ENCODE measurements at regions not wholly inside any gene's neighbourhood (a gene's known extent, or its start where the extent isn't known, plus 50 kb on each side); places are given as distances from the start of the nearest gene placed in this dataset.

DNA sequence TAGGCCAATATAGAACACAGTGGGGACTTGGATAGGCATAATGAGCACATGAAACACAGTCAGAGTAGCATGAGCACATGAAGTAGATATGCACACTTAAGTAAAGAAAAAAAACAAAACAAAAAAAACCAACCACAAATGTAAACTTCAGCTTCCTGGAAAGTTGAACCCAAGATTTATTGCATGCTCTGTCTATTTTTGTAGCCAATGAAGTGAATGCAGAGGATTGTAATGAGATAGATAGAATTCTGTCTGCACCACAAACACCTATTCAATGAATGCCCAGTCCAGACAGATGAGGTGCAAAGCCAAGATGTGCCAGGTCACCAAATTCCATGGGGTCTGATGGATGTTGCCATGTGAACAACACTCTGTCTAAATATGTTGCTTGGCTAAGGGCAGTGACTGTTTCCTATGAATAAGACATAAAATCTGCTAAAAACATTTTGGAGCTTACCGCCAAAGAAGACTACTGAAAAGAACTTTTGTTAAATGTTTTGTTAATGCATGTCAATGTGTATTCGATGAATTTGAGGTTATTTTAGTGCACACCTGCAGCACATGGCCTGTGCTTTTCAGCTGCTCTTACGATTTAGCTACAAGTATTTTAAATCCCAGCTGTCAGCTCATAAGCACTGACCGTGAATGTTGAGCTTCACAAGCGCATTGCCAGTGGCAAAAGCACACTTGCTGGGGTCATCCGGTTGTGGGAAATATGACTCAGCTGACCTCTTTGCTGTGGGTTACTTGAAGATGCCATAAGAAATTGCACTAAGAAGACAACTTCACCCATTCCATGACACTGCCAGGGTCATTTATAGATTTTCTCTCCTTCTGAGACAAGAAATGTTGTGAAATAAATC lies 374.8 kb upstream of the GNPDA2 start:
- intact Hi-C loops (cut with DNase I), result no loop called here
- Histone ChIP-seq H3K27me3 (no peaks in the 10 kb centered on the region), H3K36me3 (no peaks in the 10 kb centered on the region), H3K4me1 (no peaks in the 10 kb centered on the region), H3K4me3 (no peak overlapping the region), H3K9me3 (no peaks in the 10 kb centered on the region), H3K27ac (no peak overlapping the region)
- no peak for TF ChIP-seq POLR2A (IDR thresholded peaks at IDR 0.05)
- WGBS (ENCODE audit: insufficient coverage, low coverage, low lambda C conversion rate, missing lambda C conversion rate), result 71% methylated on average over 6 of the region's 6 CpGs
- ATAC-seq (no peak), DNase-seq (no peak)

DNA sequence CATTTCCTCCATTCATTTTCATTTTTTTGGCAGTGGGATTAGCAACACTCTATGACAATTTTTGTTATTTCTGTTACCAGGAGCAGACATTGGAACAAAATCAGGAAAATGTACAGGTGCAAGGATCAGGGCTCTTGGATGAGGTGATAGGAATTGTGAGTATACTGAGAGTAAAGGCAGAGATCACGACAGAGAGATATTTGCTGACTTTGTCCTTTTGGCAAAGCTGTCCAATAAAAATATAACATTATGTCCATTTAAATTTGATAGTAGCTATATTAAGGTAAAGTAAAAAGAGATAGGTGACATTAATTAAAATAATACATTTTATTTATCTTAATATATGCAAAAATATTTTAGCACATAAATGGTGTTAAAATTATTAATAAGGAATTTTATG lies 373.1 kb upstream of the GNPDA2 start:
- TF ChIP-seq, protein P1, sequence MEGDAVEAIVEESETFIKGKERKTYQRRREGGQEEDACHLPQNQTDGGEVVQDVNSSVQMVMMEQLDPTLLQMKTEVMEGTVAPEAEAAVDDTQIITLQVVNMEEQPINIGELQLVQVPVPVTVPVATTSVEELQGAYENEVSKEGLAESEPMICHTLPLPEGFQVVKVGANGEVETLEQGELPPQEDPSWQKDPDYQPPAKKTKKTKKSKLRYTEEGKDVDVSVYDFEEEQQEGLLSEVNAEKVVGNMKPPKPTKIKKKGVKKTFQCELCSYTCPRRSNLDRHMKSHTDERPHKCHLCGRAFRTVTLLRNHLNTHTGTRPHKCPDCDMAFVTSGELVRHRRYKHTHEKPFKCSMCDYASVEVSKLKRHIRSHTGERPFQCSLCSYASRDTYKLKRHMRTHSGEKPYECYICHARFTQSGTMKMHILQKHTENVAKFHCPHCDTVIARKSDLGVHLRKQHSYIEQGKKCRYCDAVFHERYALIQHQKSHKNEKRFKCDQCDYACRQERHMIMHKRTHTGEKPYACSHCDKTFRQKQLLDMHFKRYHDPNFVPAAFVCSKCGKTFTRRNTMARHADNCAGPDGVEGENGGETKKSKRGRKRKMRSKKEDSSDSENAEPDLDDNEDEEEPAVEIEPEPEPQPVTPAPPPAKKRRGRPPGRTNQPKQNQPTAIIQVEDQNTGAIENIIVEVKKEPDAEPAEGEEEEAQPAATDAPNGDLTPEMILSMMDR (IDR thresholded peaks at IDR 0.05), result no peak
- TF ChIP-seq POLR2A (IDR thresholded peaks at IDR 0.05), result no peak
- DNase-seq, result no peak
- WGBS (ENCODE audit: insufficient coverage, low coverage, low lambda C conversion rate, missing lambda C conversion rate), result 76% methylated on average over 1 of the region's 1 CpG

DNA sequence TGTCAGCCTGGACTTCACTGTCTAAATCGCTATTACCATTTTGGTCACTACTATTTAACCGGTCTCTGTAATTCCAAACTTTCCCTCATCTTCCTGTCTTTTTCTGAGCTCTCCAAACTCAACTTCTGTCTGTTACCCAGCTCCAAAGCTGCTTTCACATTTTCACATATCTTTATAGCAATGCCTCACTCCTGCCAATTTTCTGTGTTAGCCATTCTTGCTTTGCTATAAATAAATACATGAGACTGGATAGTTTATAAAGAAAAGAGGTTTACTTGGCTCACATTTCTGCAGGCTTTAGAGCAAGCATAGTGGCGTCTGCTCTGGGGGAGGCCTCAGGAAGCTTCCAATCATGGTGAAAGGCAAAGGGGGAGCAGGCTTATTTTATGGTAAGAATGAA lies 368.3 kb upstream of the GNPDA2 start:
- H3K4me1 ChIP-seq, result no peaks in the 10 kb centered on the region
- no peak overlapping the region for H3K4me3 ChIP-seq
- DNase-seq (no peak), ATAC-seq (no peak)
- no peak for TF ChIP-seq POLR2A (IDR thresholded peaks at IDR 0.05)
- TF ChIP-seq, protein P1 (IDR thresholded peaks at IDR 0.05), result no peak
- no peak overlapping the region for H3K27ac ChIP-seq
- 59% methylated on average over 3 of the region's 3 CpGs for WGBS (ENCODE audit: insufficient coverage, low coverage, low lambda C conversion rate, missing lambda C conversion rate)
- H3K27me3 ChIP-seq, result no peaks in the 10 kb centered on the region
- intact Hi-C loops (cut with DNase I), result no loop called here
- H3K9me3 ChIP-seq, result no peaks in the 10 kb centered on the region
- no peaks in the 10 kb centered on the region for H3K36me3 ChIP-seq

More for the DNA sequence above, 373.1 kb upstream of the GNPDA2 start:
- H3K27me3 ChIP-seq, result no peaks in the 10 kb centered on the region
- H3K27ac ChIP-seq, result no peak overlapping the region
- ATAC-seq, result no peak
- no peaks in the 10 kb centered on the region for H3K36me3 ChIP-seq
- no peaks in the 10 kb centered on the region for H3K4me1 ChIP-seq
- no peak overlapping the region for H3K4me3 ChIP-seq
- intact Hi-C loops (cut with DNase I), result no loop called here
- no peaks in the 10 kb centered on the region for H3K9me3 ChIP-seq

DNA sequence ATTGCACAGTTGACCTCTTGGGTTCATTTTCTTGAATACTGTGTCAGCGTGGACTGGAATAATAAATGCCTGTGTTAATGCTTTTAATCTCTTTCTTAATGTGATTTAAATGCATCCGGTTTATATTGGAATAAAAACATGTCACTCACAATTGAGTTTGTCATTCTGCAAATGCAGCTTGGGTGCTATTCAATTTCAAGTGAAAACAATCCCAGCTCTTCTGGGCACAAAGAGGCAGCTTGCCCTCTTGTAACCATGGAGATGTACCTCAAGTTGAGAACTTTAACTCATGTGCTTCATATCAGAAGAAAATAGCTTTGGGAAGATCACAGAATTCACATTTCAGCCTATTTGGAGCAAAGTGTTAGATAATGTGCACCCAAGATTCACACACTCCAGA lies 355.7 kb upstream of the GNPDA2 start:
- no peaks in the 10 kb centered on the region for H3K36me3 ChIP-seq
- no peaks in the 10 kb centered on the region for H3K27me3 ChIP-seq
- H3K9me3 ChIP-seq, result no peaks in the 10 kb centered on the region
- H3K27ac ChIP-seq, result no peak overlapping the region
- WGBS (ENCODE audit: insufficient coverage, low coverage, low lambda C conversion rate, missing lambda C conversion rate), result 48% methylated on average over 2 of the region's 2 CpGs
- ATAC-seq (no peak), DNase-seq (no peak)
- TF ChIP-seq, protein P1 (IDR thresholded peaks at IDR 0.05), result no peak
- no peak for TF ChIP-seq POLR2A (IDR thresholded peaks at IDR 0.05)
- intact Hi-C loops (cut with DNase I), result no loop called here
- H3K4me1 ChIP-seq, result no peaks in the 10 kb centered on the region
- H3K4me3 ChIP-seq, result no peak overlapping the region

DNA sequence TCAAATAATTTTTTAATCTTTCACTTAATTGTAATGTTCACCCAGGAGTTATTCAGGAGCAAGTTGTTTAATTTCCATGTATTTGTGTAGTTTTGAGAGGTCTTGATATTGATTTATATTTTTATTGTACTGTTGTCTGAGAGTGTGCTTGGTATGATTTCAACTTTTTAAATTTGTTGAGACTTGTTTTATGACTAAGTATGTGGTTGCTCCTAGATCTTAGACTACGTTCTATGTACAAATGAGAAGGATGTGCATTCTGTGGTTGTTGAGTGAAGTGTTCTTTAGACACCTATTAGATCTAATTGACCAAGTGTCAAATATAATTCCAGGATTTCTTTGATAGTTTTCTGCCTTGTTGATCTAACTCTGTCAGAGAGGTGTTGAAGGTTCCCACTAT lies 353.3 kb upstream of the GNPDA2 start:
- Histone ChIP-seq H3K4me1 (no peaks in the 10 kb centered on the region), H3K4me3 (no peak overlapping the region), H3K36me3 (no peaks in the 10 kb centered on the region), H3K9me3 (no peaks in the 10 kb centered on the region), H3K27ac (no peak overlapping the region), H3K27me3 (no peaks in the 10 kb centered on the region)
- intact Hi-C loops (cut with DNase I), result no loop called here
- no peak for ATAC-seq
- no peak for DNase-seq
- 22% methylated on average over 1 of the region's 1 CpG for WGBS (ENCODE audit: insufficient coverage, low coverage, low lambda C conversion rate, missing lambda C conversion rate)
- no peak for TF ChIP-seq POLR2A (IDR thresholded peaks at IDR 0.05)
- TF ChIP-seq, protein P1 (IDR thresholded peaks at IDR 0.05), result no peak

All from right lobe of liver (tissue), 6 donors.